Fibroblast of lung (primary cell): ENCODE measurements at regions not wholly inside any gene's neighbourhood (a gene's known extent, or its start where the extent isn't known, plus 50 kb on each side); places are given as distances from the start of the nearest gene placed in this dataset.

Experiments used
- EZH2 ChIP-seq: IDR thresholded peaks from 2 replicates; pipeline ENCODE4 v1.5.1; 2012; ENCODE audit warnings: low read length, control low read depth, mild to moderate bottlenecking; ENCODE audit errors: missing control alignments
- TF ChIP-seq, protein P1 (sequence below), 2 donors: IDR thresholded peaks in 1 of 2; conservative IDR thresholded peaks in 1 of 2; 1 replicate in 1 of 2; 2 replicates in 1 of 2; pipeline ENCODE4 v1.5.1; 2011 to 2012; ENCODE audit warnings: low read length in 2 of 2, control low read depth in 1 of 2, inconsistent platforms in 1 of 2, low read depth in 1 of 2, mild to moderate bottlenecking in 1 of 2

DNA sequence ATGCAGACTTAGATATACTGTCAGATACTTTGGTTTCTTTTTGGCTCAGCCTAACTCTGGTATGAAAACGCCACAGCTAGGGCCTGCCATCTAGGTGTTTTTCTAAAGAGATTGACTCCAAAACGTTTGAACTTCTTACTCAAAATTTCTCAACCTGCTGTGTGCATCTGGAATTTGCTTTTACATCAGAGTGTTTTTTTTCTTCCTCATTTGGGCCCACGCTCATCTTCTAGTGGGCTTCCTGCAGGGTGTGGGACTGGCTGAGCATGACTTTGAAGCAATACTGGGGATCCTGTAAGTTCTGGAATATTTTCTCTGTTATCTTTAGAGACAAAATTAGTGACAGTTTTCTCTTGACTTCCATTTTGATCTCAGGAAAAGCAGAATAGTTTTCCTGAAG is 117.8 kb downstream of the NR1D2 start:
- no peak for TF ChIP-seq EZH2
- TF ChIP-seq, protein P1, sequence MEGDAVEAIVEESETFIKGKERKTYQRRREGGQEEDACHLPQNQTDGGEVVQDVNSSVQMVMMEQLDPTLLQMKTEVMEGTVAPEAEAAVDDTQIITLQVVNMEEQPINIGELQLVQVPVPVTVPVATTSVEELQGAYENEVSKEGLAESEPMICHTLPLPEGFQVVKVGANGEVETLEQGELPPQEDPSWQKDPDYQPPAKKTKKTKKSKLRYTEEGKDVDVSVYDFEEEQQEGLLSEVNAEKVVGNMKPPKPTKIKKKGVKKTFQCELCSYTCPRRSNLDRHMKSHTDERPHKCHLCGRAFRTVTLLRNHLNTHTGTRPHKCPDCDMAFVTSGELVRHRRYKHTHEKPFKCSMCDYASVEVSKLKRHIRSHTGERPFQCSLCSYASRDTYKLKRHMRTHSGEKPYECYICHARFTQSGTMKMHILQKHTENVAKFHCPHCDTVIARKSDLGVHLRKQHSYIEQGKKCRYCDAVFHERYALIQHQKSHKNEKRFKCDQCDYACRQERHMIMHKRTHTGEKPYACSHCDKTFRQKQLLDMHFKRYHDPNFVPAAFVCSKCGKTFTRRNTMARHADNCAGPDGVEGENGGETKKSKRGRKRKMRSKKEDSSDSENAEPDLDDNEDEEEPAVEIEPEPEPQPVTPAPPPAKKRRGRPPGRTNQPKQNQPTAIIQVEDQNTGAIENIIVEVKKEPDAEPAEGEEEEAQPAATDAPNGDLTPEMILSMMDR (conservative IDR thresholded peaks at IDR 0.05 in 1 of 2, IDR thresholded peaks at IDR 0.05 in 1 of 2; ENCODE audit: low read depth in 1 of 2, low read length in 2 of 2), result no peak
